Panc1 (cell line): ENCODE measurements at regions not wholly inside any gene's neighbourhood (a gene's known extent, or its start where the extent isn't known, plus 50 kb on each side); places are given as distances from the start of the nearest gene placed in this dataset.

Experiments
- ATAC-seq: fragments of 200-7000 bp; cut with Tn5 transposase; 2 replicates; pipeline ENCODE4 v1.9.1; 2020; ENCODE audit warnings: mild to moderate bottlenecking, moderate library complexity
- BruUV-seq: library from RNA; stranded (reverse); fragments of 400-500 nt; replicated peaks from 2 replicates; lab custom pipeline; 2021; lab: Mats Ljungman, UMichigan
- CTCF ChIA-PET: fragments of 300-600 bp; sonication (Branson Sonifier 250); formaldehyde crosslinking; loops from one replicate; lab custom pipeline; 2022; ENCODE audit warnings: antibody characterized with exemption; lab: Charles Lee
- POLR2A ChIA-PET: fragments of 300-600 bp; sonication (Branson Sonifier 250); formaldehyde crosslinking; loops from one replicate; lab custom pipeline; 2022; ENCODE audit warnings: antibody characterized with exemption; lab: Charles Lee
- DNase-seq: peaks from one replicate; pipeline ENCODE4 v3.0.0-alpha.2; 2010; ENCODE audit warnings: low read depth, low spot score
- H3K27ac ChIP-seq: 2 replicates; pipeline ENCODE4 v1.5.1; 2011; ENCODE audit warnings: mild to moderate bottlenecking, low read length, inconsistent platforms
- H3K27me3 ChIP-seq: fragments of 200-500 bp; sonication (Bioruptor generic); 2 replicates; pipeline ENCODE4 v1.6.0; 2014; ENCODE audit warnings: low read length, inconsistent platforms; ENCODE audit not compliant: control insufficient read depth, insufficient read depth
- H3K36me3 ChIP-seq: fragments of 200-500 bp; sonication (Bioruptor generic); 2 replicates; pipeline ENCODE4 v1.5.1; 2014; ENCODE audit warnings: inconsistent platforms, mild to moderate bottlenecking, low read length, moderate library complexity; ENCODE audit not compliant: control insufficient read depth, insufficient read depth
- H3K4me1 ChIP-seq: 2 replicates; pipeline ENCODE4 v1.5.1; 2011; ENCODE audit warnings: inconsistent platforms, mild to moderate bottlenecking, low read length, moderate library complexity; ENCODE audit not compliant: control insufficient read depth, insufficient read depth
- H3K4me3 ChIP-seq, 2 experiments: 2 replicates each; pipeline ENCODE4 v1.5.1; 2011 to 2012; ENCODE audit warnings: low read depth in 2 of 2, low read length in 2 of 2, mild to moderate bottlenecking in 2 of 2, inconsistent platforms in 1 of 2, moderate library complexity in 1 of 2
- H3K9me3 ChIP-seq: fragments of 200-500 bp; sonication (Bioruptor generic); 2 replicates; pipeline ENCODE4 v1.5.1; 2014; ENCODE audit warnings: low read depth, mild to moderate bottlenecking, inconsistent platforms, low read length, moderate library complexity; ENCODE audit not compliant: control insufficient read depth, insufficient read depth
- CTCF ChIP-seq: fragments of 450-650 bp; IDR thresholded peaks from 2 replicates; pipeline ENCODE4 v1.5.1; 2017; ENCODE audit warnings: mild to moderate bottlenecking
- POLR2AphosphoS5 ChIP-seq: IDR thresholded peaks from 2 replicates; pipeline ENCODE4 v1.6.1; 2012; ENCODE audit warnings: mild to moderate bottlenecking, low read depth, low read length, moderate library complexity
- REST ChIP-seq, 2 experiments: IDR thresholded peaks; 2 replicates each; pipeline ENCODE4 v1.6.1; 2011 to 2012; ENCODE audit warnings: low read depth in 2 of 2, control low read depth in 1 of 2, low read length in 1 of 2, mild to moderate bottlenecking in 1 of 2, moderate library complexity in 1 of 2; ENCODE audit not compliant: insufficient read depth in 1 of 2
- SIN3A ChIP-seq: IDR thresholded peaks from 2 replicates; pipeline ENCODE4 v1.6.1; 2012; ENCODE audit warnings: low read depth, mild to moderate bottlenecking, low read length, moderate library complexity, borderline replicate concordance; ENCODE audit not compliant: insufficient read depth
- TCF7L2 ChIP-seq: IDR thresholded peaks from 2 replicates; pipeline ENCODE4 v1.6.1; 2011; ENCODE audit warnings: mild to moderate bottlenecking, low read depth, low read length, inconsistent platforms
- in situ Hi-C: cut with HindIII; loops from 2 replicates; pipeline ENCODE4 v1.10.0; 2016; ENCODE audit warnings: low sequenced_read_pairs, low pct_unique_long_range_greater_than_20kb
- intact Hi-C: fragments of 100-400 bp; cut with micrococcal nuclease; formaldehyde crosslinking; loops from one replicate; pipeline ENCODE4 v1.10.0; 2022; ENCODE audit not compliant: unreplicated experiment

- DNase-seq (no peak), ATAC-seq (no peak)
- POLR2A ChIA-PET, result no interaction called here
- no TSS peak for BruUV-seq
- no peak overlapping the region for H3K27ac ChIP-seq
- TF ChIP-seq SIN3A (no peak), REST (IDR thresholded peaks at IDR 0.05; ENCODE audit: insufficient read depth in 1 of 2, low read depth in 2 of 2, low read length in 1 of 2) (no peak), TCF7L2 (no peak), POLR2AphosphoS5 (no peak), CTCF (no peak)
- intact Hi-C loops (no loop called here), in situ Hi-C loops (no loop called here)
- no peak overlapping the region for H3K4me3 ChIP-seq
- no peaks in the 10 kb centered on the region for H3K27me3 ChIP-seq
- H3K9me3 ChIP-seq, result no peaks in the 10 kb centered on the region
- H3K36me3 ChIP-seq, result no peaks in the 10 kb centered on the region
- CTCF ChIA-PET, result no interaction called here
- no peaks in the 10 kb centered on the region for H3K4me1 ChIP-seq
Measured at GRCh38 chr15:62752657-62753517, 289.7 kb upstream of the TPM1 start.

- intact Hi-C loops, result no loop called here
- Histone ChIP-seq H3K9me3 (no peaks in the 10 kb centered on the region), H3K36me3 (no peaks in the 10 kb centered on the region), H3K27me3 (no peaks in the 10 kb centered on the region), H3K27ac (no peak overlapping the region), H3K4me1 (no peaks in the 10 kb centered on the region), H3K4me3 (no peak overlapping the region)
- no peak for ATAC-seq
- DNase-seq, result no peak
- POLR2A ChIA-PET, result no interaction called here
- in situ Hi-C loops, result no loop called here
- TF ChIP-seq REST (IDR thresholded peaks at IDR 0.05; ENCODE audit: insufficient read depth in 1 of 2, low read depth in 2 of 2, low read length in 1 of 2) (no peak), SIN3A (no peak), CTCF (no peak), TCF7L2 (no peak), POLR2AphosphoS5 (no peak)
- BruUV-seq, result no TSS peak
- CTCF ChIA-PET, result no interaction called here
Measured at GRCh38 chr15:62753518-62754221, 288.9 kb upstream of the TPM1 start.
